G401 (cell line): ENCODE measurements at regions not wholly inside any gene's neighbourhood (a gene's known extent, or its start where the extent isn't known, plus 50 kb on each side); places are given as distances from the start of the nearest gene placed in this dataset.
A peak's percentile ranks its signal among the peaks of the same experiment; 100 is the strongest.
"Not testable (repeated sequence)": the region's sequence is repeated elsewhere in the genome, so short reads cannot be mapped to it uniquely, and the experiment has no call there.

ENCODE experiments used
- DNase-seq: peaks from one replicate; pipeline ENCODE4 v3.0.0-alpha.2; 2015; ENCODE audit warnings: low spot score
- in situ Hi-C: cut with HindIII; loops from 2 replicates; pipeline ENCODE4 v1.10.0; 2016; ENCODE audit warnings: low sequenced_read_pairs, mixed read lengths

- in situ Hi-C loops, result no loop called here
- no peak for DNase-seq
Measured at GRCh38 chr13:62793850-62794249, 1378.2 kb upstream of the PCDH20 start.

DNA sequence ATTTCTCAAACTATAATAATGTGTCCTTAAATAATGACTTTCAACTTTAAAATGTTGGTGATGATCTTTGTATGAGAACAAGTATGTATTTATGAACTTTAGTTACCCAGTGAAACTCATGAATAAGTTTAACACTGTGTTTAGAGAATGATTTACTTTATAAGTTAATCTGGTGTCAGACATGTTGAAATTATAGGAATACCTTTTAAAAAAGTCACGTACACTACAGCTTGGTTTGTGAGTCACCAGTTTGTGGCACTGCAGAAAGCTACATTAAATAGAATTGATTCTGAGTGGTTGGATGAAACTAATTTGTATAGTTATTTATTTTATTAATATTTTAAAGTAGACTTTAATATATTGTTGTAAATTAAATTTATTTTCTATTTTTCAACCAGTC, 1366.2 kb upstream of the PCDH20 start:
- in situ Hi-C loops, result no loop called here

GRCh38 chr13:62779161-62779560, 1363.5 kb upstream of the PCDH20 start:
- DNase-seq, result no peak
- in situ Hi-C loops, result no loop called here

More for the DNA sequence above, 1366.2 kb upstream of the PCDH20 start:
- no peak for DNase-seq

GRCh38 chr13:62767473-62767872, 1351.8 kb upstream of the PCDH20 start:
- in situ Hi-C loops, result no loop called here
- no peak for DNase-seq

DNA sequence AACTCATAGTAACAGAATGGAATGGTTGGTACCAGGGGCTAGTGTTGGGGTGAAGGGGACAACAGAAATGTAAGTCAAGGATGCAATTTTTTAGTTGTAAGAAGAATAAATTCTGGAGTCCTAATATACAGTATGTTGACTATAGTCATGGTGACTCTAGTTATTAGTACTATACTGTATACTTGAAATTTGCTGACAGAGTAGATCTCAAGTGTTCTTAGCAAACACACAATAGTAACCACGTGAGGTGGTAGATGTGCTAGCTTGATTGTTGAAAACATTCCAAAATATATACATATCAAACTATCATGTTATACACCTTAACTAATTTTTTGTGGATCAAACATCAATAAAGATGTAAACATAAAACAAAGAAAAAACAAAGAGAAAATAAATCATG, 1345.1 kb upstream of the PCDH20 start:
- DNase-seq, result no peak
- in situ Hi-C loops, result no loop called here

- in situ Hi-C loops, result no loop called here
- DNase-seq, result no peak
Measured at GRCh38 chr13:62747629-62748028, 1332.0 kb upstream of the PCDH20 start.

GRCh38 chr13:62747152-62747551, 1331.5 kb upstream of the PCDH20 start:
- DNase-seq, result no peak
- in situ Hi-C loops, result no loop called here

- in situ Hi-C loops, DNase-seq: not testable (repeated sequence)
Measured at GRCh38 chr13:62729746-62730145, 1314.1 kb upstream of the PCDH20 start.

GRCh38 chr13:62721893-62722292, 1306.2 kb upstream of the PCDH20 start:
- in situ Hi-C loops, result no loop called here

DNA sequence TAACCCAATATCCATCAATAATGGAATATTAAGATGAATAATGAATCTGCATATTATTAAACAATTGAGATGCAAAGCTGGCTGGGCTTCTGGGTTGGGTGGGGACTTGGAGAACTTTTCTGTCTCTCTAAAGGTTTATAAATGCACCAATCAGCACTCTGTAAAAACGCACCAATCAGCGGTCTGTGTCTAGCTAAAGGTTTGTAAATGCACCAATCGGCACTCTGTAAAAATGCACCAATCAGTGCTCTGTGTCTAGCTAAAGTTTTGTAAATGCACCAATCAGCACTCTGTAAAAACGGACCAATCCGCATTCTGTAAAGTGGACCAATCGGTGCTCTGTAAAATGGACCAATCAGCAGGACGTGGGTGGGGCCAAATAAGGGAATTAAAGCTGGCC, 1296.3 kb upstream of the PCDH20 start:
- in situ Hi-C loops, DNase-seq: not testable (repeated sequence)

More at GRCh38 chr13:62721893-62722292, 1306.2 kb upstream of the PCDH20 start:
- DNase-seq, result no peak

DNA sequence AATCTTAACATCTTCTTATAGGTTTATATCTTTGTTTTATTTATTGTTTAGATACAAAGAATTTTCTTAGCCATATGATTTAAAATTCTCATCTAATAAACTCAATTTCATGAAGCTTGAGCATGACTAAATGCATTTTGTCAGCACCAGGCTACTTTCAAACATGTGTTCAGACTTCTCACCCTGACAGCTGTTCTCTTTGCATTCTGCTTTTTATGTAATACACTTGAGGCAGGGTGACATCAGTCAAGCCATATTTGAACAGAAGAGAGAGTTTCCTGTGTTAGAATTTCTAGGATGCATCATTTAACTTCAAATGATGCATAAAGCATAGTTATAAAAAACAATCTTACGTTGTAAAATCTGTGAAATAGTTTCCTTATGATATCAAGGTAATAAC, 1295.1 kb upstream of the PCDH20 start:
- no peak for DNase-seq
- in situ Hi-C loops, result no loop called here

DNA sequence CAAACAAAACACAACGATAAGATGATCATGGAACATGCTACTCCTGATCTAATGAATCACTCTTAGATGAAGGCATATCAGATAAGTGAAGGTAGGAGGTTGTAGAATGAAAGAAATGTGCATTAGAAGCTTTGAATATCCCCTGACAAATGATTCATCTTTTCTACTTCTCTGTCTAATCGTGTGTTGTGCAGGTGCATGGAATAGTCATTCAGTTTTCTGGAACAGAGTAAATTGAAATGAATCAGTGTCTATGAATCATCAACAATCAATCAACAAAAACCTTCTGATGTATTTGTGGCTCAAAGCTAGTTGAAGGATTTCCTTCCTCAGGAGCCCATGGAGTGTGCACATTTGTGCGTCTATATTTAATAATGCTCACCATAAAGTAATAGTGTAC, 1290.4 kb upstream of the PCDH20 start:
- no peak for DNase-seq
- in situ Hi-C loops, result no loop called here

DNA sequence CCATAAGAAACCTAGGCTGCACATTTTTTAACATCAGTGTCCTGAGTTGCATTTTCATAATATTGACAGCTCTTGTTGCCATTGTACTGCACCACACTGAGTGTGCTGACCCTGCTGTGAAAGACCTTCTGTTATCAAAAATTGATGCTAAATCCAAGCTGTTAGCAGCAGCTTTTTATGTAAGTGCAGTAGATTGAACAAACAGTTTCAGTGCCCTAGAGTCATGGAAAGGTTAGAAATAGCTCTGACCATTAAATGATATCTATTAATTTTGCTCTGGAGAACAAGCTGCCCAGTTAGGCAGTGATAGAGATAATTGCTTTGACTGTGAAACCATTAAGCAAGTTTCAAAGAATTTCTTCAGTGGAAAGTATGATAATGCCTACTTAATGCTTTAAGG, 1289.2 kb upstream of the PCDH20 start:
- DNase-seq, result peak; percentile 63
- in situ Hi-C loops, result no loop called here

DNA sequence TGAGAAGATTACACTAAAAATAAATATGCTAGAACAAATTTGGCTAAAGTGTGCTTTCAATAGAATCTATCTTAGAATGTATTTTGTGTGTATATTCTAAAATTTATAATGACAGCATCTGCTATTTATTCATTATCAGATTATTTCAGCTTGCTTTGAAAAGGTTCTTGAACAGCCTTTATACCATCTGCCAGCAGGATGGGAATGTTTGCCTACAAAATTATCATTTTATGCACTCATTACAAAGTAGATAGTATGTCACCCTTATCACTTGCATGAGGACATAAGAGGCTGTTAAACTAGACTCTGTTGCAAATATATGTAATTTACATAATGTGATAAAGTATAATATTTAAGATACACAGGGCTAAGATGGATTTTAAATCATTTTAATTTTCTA, 1286.9 kb upstream of the PCDH20 start:
- in situ Hi-C loops, result no loop called here
- DNase-seq, result peak; percentile 47

GRCh38 chr13:62697701-62698100, 1282.1 kb upstream of the PCDH20 start:
- in situ Hi-C loops, result no loop called here
- DNase-seq, result no peak

DNA sequence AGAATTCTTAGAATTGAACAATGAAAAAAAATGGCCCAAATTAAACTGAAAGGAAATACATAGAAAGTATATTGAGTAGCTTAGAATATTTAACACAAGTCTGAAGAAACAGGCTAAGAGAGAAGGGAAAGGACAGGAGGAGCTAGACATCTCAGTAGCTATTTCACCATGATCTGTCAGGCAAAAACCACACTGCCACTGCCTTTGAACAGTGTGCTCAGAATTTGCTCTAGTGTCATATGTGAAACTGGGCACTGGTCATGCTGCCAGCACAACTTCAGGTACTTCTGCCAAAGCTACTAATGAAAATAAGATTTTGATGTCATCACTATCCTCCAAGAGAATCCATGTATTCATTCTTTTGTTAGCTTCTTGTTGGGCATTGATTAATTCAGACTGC, 1280.8 kb upstream of the PCDH20 start:
- in situ Hi-C loops, result no loop called here
- DNase-seq, result peak; percentile 19

DNA sequence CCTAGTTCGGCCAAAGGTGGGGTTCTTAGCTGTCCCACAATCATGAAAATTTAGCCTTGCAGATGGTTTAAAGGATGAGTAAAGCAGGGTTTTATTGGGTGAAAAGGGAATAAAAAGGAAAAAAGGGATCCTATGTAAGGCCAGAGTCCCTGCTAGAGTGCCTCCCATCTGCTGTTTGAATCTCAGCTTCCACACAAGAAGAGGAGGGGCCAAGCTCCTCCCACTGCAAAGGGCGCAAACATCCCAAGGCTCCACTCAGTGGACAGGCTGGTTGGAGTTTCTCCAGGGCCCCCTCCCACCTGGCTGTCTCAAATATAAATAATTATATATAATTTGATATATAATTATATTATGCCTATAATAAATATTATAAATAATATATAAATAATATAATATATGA, 1272.1 kb upstream of the PCDH20 start:
- in situ Hi-C loops, result no loop called here
- DNase-seq, result no peak

DNA sequence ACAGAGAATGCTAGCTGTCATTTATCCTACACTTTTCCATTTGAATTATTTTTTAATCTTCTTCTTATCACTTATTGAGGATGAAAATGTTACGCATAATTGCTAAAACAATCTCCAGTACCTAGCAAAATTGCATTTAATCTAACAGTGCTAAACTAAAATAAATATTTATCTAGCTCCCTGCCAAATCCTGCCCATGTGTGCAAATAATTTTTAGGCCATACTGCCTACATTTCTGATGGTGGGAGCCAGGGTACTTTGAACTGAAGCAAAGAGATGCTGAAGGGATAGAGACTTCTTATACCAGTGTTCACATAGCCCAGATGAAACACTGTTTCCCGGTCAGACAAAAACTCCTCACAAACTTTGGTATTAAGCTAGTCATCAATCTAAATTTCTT, 1268.7 kb upstream of the PCDH20 start:
- no peak for DNase-seq
- in situ Hi-C loops, result no loop called here

- no peak for DNase-seq
- in situ Hi-C loops, result no loop called here
Measured at GRCh38 chr13:62682788-62683187, 1267.1 kb upstream of the PCDH20 start.

- in situ Hi-C loops, result no loop called here
- no peak for DNase-seq
Measured at GRCh38 chr13:62678039-62678438, 1262.4 kb upstream of the PCDH20 start.

DNA sequence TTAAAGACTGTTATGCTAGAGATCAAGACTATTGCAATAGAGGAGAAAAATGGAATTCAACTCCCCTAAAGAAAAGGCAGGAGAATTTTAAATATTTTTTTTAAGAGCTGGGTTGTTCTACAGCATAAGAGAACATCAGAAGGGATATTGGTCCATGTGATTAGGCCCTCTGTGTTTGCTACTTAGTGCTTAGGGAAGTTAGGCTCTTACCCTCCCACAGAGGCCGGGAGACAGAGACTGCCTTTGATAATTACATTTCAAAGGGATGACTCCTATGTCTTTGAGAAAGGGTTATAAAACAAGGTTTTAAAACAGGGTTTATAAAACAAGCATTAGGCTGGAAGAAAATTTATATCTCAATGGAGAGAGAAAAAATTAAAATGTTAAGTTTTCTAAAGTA, 1248.1 kb upstream of the PCDH20 start:
- in situ Hi-C loops, result no loop called here
- DNase-seq, result no peak

GRCh38 chr13:62659365-62659764, 1243.7 kb upstream of the PCDH20 start:
- in situ Hi-C loops, result no loop called here
- no peak for DNase-seq
